ENCODE measurements at regions not wholly inside any gene's neighbourhood (a gene's known extent, or its start where the extent isn't known, plus 50 kb on each side); places are given as distances from the start of the nearest gene placed in this dataset.

DNA sequence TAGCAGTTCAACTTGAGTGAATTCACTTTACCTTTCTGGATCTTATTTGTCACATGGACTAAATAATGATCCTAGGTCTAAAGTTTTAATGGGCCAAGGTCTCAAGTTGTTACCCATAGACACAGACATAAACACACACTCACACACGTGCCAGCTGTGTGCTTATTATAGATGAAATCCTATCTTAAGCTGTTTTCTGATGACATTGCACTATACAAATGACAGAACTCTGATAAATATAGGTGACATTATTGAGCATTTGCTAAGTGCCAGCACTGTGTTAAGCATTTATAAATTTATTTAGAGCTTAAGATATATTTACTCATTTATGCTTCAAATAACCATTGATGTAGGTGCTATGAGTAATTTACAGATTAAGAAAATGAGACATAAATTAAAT, 474.4 kb upstream of the NR5A2 start:
- Mint-ChIP-seq H3K4me1 (ENCODE audit: unreplicated experiment) (peaks cover 8% of the 10 kb centered on the region), H3K9me3 (ENCODE audit: unreplicated experiment) (no peaks in the 10 kb centered on the region), H3K27ac (ENCODE audit: unreplicated experiment) (no peak overlapping the region), H3K4me3 (ENCODE audit: unreplicated experiment) (no peak overlapping the region), H3K27me3 (ENCODE audit: unreplicated experiment) (peaks cover 5% of the 10 kb centered on the region), H3K36me3 (ENCODE audit: unreplicated experiment) (no peaks in the 10 kb centered on the region)
- TF ChIP-seq, protein P1, sequence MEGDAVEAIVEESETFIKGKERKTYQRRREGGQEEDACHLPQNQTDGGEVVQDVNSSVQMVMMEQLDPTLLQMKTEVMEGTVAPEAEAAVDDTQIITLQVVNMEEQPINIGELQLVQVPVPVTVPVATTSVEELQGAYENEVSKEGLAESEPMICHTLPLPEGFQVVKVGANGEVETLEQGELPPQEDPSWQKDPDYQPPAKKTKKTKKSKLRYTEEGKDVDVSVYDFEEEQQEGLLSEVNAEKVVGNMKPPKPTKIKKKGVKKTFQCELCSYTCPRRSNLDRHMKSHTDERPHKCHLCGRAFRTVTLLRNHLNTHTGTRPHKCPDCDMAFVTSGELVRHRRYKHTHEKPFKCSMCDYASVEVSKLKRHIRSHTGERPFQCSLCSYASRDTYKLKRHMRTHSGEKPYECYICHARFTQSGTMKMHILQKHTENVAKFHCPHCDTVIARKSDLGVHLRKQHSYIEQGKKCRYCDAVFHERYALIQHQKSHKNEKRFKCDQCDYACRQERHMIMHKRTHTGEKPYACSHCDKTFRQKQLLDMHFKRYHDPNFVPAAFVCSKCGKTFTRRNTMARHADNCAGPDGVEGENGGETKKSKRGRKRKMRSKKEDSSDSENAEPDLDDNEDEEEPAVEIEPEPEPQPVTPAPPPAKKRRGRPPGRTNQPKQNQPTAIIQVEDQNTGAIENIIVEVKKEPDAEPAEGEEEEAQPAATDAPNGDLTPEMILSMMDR (IDR thresholded peaks at IDR 0.05): no peak
- no peak for DNase-seq (ENCODE audit: extremely low spot score, unreplicated experiment)

DNA sequence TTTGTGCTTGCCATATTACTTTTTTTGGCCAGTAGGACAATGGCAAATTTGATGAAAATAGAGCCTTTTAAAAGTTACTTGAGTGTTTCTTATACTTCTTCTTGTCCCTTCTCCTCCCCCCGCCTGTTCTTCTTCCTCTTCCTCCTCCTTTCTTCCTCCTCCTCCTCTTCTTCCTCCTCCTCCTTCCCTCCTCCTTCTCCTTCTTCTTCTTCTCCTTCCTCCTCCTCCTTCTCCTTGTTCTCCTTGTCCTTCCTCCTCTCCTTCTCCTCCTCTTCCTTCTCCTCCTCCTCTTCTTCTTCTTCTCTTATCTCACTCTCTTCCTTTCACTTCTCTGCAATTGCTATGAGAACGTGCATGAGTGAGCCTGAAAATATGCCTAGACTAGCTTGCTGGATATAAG, 466.2 kb upstream of the NR5A2 start:
- Mint-ChIP-seq H3K4me1 (ENCODE audit: unreplicated experiment) (no peaks in the 10 kb centered on the region), H3K9me3 (ENCODE audit: unreplicated experiment) (no peaks in the 10 kb centered on the region), H3K27me3 (ENCODE audit: unreplicated experiment) (peaks cover 26% of the 10 kb centered on the region), H3K27ac (ENCODE audit: unreplicated experiment) (no peak overlapping the region), H3K4me3 (ENCODE audit: unreplicated experiment) (no peak overlapping the region), H3K36me3 (ENCODE audit: unreplicated experiment) (no peaks in the 10 kb centered on the region)
- no peak for DNase-seq (ENCODE audit: extremely low spot score, unreplicated experiment)
- TF ChIP-seq, protein P1 (IDR thresholded peaks at IDR 0.05): no peak

DNA sequence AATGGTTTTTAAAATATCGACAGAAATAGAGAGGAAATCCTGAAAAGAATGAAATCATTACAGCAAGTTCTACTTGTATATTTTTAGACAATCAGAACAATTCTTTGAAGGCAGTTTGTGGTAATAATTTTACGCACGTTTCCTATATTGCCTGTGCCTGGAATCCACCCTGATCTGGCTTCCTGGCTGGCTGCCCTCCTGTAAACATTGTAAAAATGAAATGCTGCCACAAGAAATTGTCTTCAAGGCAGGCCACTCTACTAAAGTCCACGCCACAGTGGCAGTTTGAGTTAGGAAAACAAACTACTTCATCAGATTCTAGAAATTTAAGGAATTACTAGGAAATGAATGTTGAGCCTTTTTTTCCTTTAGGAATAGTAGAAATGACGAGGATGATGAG, 454.5 kb upstream of the NR5A2 start:
- TF ChIP-seq, protein P1 (IDR thresholded peaks at IDR 0.05): no peak
- Mint-ChIP-seq H3K27ac (ENCODE audit: unreplicated experiment) (no peak overlapping the region), H3K9me3 (ENCODE audit: unreplicated experiment) (no peaks in the 10 kb centered on the region), H3K36me3 (ENCODE audit: unreplicated experiment) (no peaks in the 10 kb centered on the region), H3K27me3 (ENCODE audit: unreplicated experiment) (peaks cover 21% of the 10 kb centered on the region), H3K4me3 (ENCODE audit: unreplicated experiment) (no peak overlapping the region), H3K4me1 (ENCODE audit: unreplicated experiment) (no peaks in the 10 kb centered on the region)
- DNase-seq (ENCODE audit: extremely low spot score, unreplicated experiment): no peak

DNA sequence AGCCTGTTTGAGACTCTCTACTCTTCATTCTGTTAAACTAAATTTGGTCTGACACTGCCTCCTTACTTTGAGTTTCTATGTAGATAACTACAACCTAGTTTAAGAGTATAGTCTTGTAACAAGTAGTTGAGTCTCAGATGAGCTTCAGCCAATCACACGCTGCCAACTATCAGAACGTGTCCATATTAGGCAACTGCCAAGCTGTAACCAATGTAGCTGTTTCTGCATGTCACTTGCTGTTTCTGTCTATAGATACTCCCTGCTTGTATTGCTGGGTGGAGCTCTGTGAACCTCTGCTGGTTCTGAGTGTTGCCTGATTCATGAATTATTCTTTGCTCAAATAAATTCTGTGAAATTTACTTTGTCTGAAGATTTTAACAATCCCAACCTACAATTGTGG, 452.6 kb upstream of the NR5A2 start:
- Mint-ChIP-seq H3K4me1 (ENCODE audit: unreplicated experiment) (no peaks in the 10 kb centered on the region), H3K4me3 (ENCODE audit: unreplicated experiment) (no peak overlapping the region), H3K27ac (ENCODE audit: unreplicated experiment) (no peak overlapping the region), H3K27me3 (ENCODE audit: unreplicated experiment) (peaks cover 18% of the 10 kb centered on the region), H3K36me3 (ENCODE audit: unreplicated experiment) (no peaks in the 10 kb centered on the region), H3K9me3 (ENCODE audit: unreplicated experiment) (no peaks in the 10 kb centered on the region)
- DNase-seq (ENCODE audit: extremely low spot score, unreplicated experiment): no peak
- TF ChIP-seq, protein P1 (IDR thresholded peaks at IDR 0.05): no peak

DNA sequence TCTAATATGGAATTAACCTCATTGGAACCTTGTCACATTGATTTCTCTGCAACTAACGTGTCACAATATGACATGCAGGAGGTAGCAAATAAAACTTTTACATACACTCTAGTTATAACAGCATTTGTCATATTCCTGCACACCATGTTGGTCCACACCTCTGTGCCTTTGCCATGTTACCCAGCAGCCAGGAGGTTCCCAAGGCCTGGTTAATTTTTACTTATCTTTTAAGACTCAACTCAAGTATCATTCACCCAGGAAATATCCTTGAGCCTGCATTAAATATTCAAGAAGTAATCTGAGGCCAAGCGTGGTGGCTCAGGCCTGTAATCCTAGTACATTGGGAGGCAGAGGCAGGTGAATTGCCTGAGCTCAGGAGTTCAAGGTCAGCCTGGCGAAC, 447.2 kb upstream of the NR5A2 start:
- Mint-ChIP-seq H3K27me3 (ENCODE audit: unreplicated experiment) (peaks cover 5% of the 10 kb centered on the region), H3K27ac (ENCODE audit: unreplicated experiment) (no peak overlapping the region), H3K9me3 (ENCODE audit: unreplicated experiment) (no peaks in the 10 kb centered on the region), H3K4me1 (ENCODE audit: unreplicated experiment) (no peaks in the 10 kb centered on the region), H3K36me3 (ENCODE audit: unreplicated experiment) (no peaks in the 10 kb centered on the region), H3K4me3 (ENCODE audit: unreplicated experiment) (no peak overlapping the region)
- DNase-seq (ENCODE audit: extremely low spot score, unreplicated experiment): no peak
- TF ChIP-seq, protein P1 (IDR thresholded peaks at IDR 0.05): no peak
